ENCODE measurements at regions not wholly inside any gene's neighbourhood (a gene's known extent, or its start where the extent isn't known, plus 50 kb on each side); places are given as distances from the start of the nearest gene placed in this dataset.

- no peak for TF ChIP-seq POLR2A (IDR thresholded peaks at IDR 0.05)
- no peak for TF ChIP-seq POLR2AphosphoS5 (IDR thresholded peaks at IDR 0.05)
Measured at GRCh38 chr9:17859228-17859627, 280.4 kb downstream of the SH3GL2 start.

Data from prostate gland (tissue), 1 donor.